OCI-LY1 (cell line): ENCODE measurements at regions not wholly inside any gene's neighbourhood (a gene's known extent, or its start where the extent isn't known, plus 50 kb on each side); places are given as distances from the start of the nearest gene placed in this dataset.

Experiments used
- H2AFZ ChIP-seq: fragments of 200-600 bp; sonication (generic), shearing (Covaris generic); 2 replicates; pipeline ENCODE4 v1.6.0; 2014; ENCODE audit warnings: antibody characterized with exemption, mild to moderate bottlenecking, low read length
- H3F3A ChIP-seq: fragments of 200-600 bp; sonication (generic), shearing (Covaris generic); 2 replicates; pipeline ENCODE4 v1.6.0; 2014; ENCODE audit warnings: mild to moderate bottlenecking, antibody characterized with exemption, low read length, moderate library complexity; ENCODE audit not compliant: insufficient read depth
- H3K27ac ChIP-seq: fragments of 200-600 bp; sonication (generic); 2 replicates; pipeline ENCODE4 v1.5.1; 2014; ENCODE audit warnings: low read length, mixed run types, mild to moderate bottlenecking, low read depth; ENCODE audit not compliant: poor library complexity, severe bottlenecking
- H3K27me3 ChIP-seq: fragments of 200-600 bp; sonication (generic); 2 replicates; pipeline ENCODE4 v1.6.0; 2014; ENCODE audit warnings: antibody characterized with exemption, mild to moderate bottlenecking, low read length, moderate library complexity; ENCODE audit not compliant: insufficient read depth
- H3K36me3 ChIP-seq: fragments of 200-600 bp; sonication (generic); 2 replicates; pipeline ENCODE4 v1.6.1; 2014; ENCODE audit warnings: mild to moderate bottlenecking, antibody characterized with exemption, low read length, moderate library complexity, mixed read lengths; ENCODE audit not compliant: insufficient read depth
- H3K4me1 ChIP-seq: fragments of 200-600 bp; sonication (generic); 2 replicates; pipeline ENCODE4 v1.5.1; 2014; ENCODE audit warnings: mild to moderate bottlenecking, low read length, moderate library complexity; ENCODE audit not compliant: insufficient read depth, severe bottlenecking
- H3K4me2 ChIP-seq: fragments of 200-600 bp; sonication (generic), shearing (Covaris generic); 2 replicates; pipeline ENCODE4 v1.6.1; 2014; ENCODE audit warnings: low read length
- H3K4me3 ChIP-seq: fragments of 200-600 bp; sonication (generic); 2 replicates; pipeline ENCODE4 v1.5.1; 2014; ENCODE audit warnings: low read length, low read depth, mild to moderate bottlenecking, mixed read lengths; ENCODE audit not compliant: poor library complexity, severe bottlenecking
- H3K79me2 ChIP-seq: fragments of 200-600 bp; shearing (Covaris generic); 2 replicates; pipeline ENCODE4 v1.6.1; 2016; ENCODE audit warnings: mixed run types, low read length, mixed read lengths; ENCODE audit not compliant: insufficient read depth
- H3K9ac ChIP-seq: fragments of 200-600 bp; sonication (generic), shearing (Covaris generic); 2 replicates; pipeline ENCODE4 v1.6.1; 2014; ENCODE audit warnings: mild to moderate bottlenecking, low read length, mixed read lengths
- H3K9me2 ChIP-seq: fragments of 200-600 bp; sonication (generic), shearing (Covaris generic); 2 replicates; pipeline ENCODE4 v1.6.1; 2014; ENCODE audit warnings: low read depth, mild to moderate bottlenecking, low read length, mixed read lengths
- H3K9me3 ChIP-seq: fragments of 200-600 bp; shearing (Covaris generic); 2 replicates; pipeline ENCODE4 v1.6.1; 2014; ENCODE audit warnings: low read length, mixed read lengths
- H4K20me1 ChIP-seq: fragments of 200-600 bp; sonication (generic), shearing (Covaris generic); 2 replicates; pipeline ENCODE4 v1.6.0; 2016; ENCODE audit warnings: mild to moderate bottlenecking, low read length; ENCODE audit not compliant: insufficient read depth
- CTCF ChIP-seq: fragments of 200-600 bp; sonication (generic), shearing (Covaris generic); IDR thresholded peaks from 2 replicates; pipeline ENCODE4 v1.5.1; 2017; ENCODE audit warnings: mild to moderate bottlenecking, antibody characterized with exemption, low read length, moderate library complexity, mixed read lengths
- EZH2 ChIP-seq: fragments of 200-600 bp; sonication (generic), shearing (Covaris generic); IDR thresholded peaks from 2 replicates; pipeline ENCODE4 v1.8.0; 2017; ENCODE audit warnings: borderline replicate concordance, mixed run types, mild to moderate bottlenecking, antibody characterized with exemption, low read length, moderate library complexity, mixed read lengths

- H2AFZ ChIP-seq, result no peak overlapping the region
- H3K9me3 ChIP-seq, result no peaks in the 10 kb centered on the region
- TF ChIP-seq CTCF (no peak), EZH2 (no peak)
- no peaks in the 10 kb centered on the region for H3K27me3 ChIP-seq
- H3K9ac ChIP-seq, result no peak overlapping the region
- H3K4me1 ChIP-seq, result no peaks in the 10 kb centered on the region
- H3K79me2 ChIP-seq, result no peaks in the 10 kb centered on the region
- no peak overlapping the region for H3K27ac ChIP-seq
- H3F3A ChIP-seq, result no peaks in the 10 kb centered on the region
- no peaks in the 10 kb centered on the region for H3K36me3 ChIP-seq
- H3K9me2 ChIP-seq, result no peaks in the 10 kb centered on the region
- H3K4me2 ChIP-seq, result no peak overlapping the region
- no peaks in the 10 kb centered on the region for H4K20me1 ChIP-seq
- no peak overlapping the region for H3K4me3 ChIP-seq
Measured at GRCh38 chr13:77838271-77838670, 80.4 kb downstream of the EDNRB start.

GRCh38 chr13:77836423-77836822 is 82.2 kb downstream of the EDNRB start:
- Histone ChIP-seq H3K27ac (no peak overlapping the region), H3K36me3 (no peaks in the 10 kb centered on the region), H4K20me1 (no peaks in the 10 kb centered on the region), H3K9me3 (no peaks in the 10 kb centered on the region), H2AFZ (no peak overlapping the region), H3K9ac (no peak overlapping the region), H3K4me2 (no peak overlapping the region), H3F3A (no peaks in the 10 kb centered on the region), H3K9me2 (no peaks in the 10 kb centered on the region), H3K4me3 (no peak overlapping the region), H3K4me1 (no peaks in the 10 kb centered on the region), H3K79me2 (no peaks in the 10 kb centered on the region), H3K27me3 (no peaks in the 10 kb centered on the region)
- TF ChIP-seq CTCF, result no peak
- no peak for TF ChIP-seq EZH2

DNA sequence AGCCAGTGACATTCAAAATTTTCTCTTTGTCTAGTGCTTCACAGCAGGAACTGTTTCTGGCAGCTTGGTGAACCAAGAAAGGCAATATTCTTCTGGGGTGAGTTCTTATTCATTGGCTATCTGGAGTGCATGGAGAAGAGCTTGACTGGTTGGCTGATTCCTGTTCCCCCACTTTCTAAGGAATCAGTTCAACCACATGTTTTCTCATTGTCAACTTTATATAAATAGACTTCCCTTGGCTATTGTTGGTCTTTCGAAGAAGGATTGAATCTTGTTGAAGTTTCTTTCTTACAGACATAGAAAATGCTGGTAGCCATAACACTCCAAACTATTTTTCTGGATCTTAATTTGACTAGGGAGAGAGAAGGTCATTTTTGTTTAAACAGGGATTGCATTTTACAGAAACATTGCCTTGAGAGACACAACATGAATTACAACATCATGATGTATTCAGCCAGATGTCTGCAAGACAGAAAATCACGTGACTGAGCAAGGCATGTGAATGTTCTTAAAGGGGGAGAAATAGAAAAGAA is 85.2 kb downstream of the EDNRB start:
- Histone ChIP-seq H3K36me3 (no peaks in the 10 kb centered on the region), H2AFZ (no peak overlapping the region), H3K79me2 (no peaks in the 10 kb centered on the region), H3K4me2 (no peak overlapping the region), H3K9me2 (no peaks in the 10 kb centered on the region), H3K27me3 (no peaks in the 10 kb centered on the region), H3K9ac (no peak overlapping the region), H3K27ac (no peak overlapping the region), H3F3A (no peaks in the 10 kb centered on the region), H3K4me1 (no peaks in the 10 kb centered on the region), H3K9me3 (no peaks in the 10 kb centered on the region), H4K20me1 (no peaks in the 10 kb centered on the region), H3K4me3 (no peak overlapping the region)
- TF ChIP-seq CTCF (no peak), EZH2 (no peak)
